Midbrain (tissue), 1 donor: ENCODE measurements at regions not wholly inside any gene's neighbourhood (a gene's known extent, or its start where the extent isn't known, plus 50 kb on each side); places are given as distances from the start of the nearest gene placed in this dataset.

ENCODE experiments used
- DNase-seq: peaks from one replicate; lab custom pipeline; 2025; lab: John Stamatoyannopoulos, UW

DNA sequence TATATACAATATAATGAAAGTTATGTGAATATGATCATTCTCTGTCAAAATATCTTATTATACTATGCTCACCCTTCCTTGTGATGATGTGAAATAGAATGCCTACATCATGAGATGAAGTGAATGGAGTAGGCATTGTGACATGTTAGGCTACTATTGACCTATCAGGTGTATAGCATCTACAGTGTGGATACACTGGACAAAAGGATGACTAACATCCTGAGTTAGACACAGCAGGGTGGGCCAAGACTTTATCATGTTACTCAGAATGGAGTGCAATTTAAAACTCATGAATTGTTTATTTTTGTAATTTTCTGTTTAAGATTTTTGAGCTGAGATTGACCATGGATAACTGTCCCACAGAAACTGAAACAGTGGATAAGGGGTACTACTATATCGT, 53.4 kb upstream of the NAV3 start:
- no peak for DNase-seq

DNA sequence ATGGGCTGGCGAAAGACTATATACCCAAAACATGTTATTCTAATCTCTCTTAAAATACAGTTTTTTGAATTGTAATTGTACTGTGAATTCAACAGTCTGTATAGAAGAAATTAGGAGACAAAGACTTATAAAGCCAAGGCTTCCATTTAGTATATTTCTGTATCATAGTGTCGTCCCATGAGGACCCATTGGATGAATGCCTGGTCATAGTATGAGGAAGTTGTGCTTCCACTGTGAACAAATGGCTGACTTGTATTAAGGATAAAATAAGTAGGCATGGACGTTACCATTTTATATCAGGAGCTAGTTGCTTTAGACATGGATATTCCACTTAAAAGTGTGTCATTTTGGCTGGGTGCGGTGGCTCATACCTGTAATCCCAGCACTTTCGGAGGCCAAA, 55.9 kb upstream of the NAV3 start:
- no peak for DNase-seq

DNA sequence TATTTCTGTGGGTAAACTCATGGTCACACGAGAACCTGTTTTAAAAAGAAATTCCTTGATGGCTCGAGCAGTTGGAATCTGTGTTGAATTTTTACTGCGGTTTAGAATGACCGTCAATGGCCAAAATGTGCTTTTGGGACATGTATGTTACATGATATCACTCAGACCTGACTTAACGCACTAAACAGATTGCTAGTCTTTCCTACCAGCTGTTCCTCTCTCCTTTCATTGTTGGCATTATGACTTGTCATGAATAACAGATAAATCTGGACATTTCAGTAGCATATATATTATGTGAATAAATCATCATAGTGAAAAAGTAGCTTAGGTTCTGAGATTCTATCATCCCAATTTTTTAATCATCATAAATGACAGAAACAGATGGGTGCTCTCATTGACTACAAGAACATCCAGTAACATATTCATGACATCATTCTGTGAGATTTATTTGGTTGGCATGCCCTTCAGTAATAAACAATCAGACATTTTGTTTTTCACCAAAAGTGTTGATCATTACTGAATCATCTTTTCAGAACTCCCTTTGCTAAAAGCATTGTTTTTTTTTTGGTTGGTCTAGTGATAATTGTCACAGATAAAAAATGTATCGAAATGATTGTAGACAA, 57.9 kb upstream of the NAV3 start:
- DNase-seq: no peak

DNA sequence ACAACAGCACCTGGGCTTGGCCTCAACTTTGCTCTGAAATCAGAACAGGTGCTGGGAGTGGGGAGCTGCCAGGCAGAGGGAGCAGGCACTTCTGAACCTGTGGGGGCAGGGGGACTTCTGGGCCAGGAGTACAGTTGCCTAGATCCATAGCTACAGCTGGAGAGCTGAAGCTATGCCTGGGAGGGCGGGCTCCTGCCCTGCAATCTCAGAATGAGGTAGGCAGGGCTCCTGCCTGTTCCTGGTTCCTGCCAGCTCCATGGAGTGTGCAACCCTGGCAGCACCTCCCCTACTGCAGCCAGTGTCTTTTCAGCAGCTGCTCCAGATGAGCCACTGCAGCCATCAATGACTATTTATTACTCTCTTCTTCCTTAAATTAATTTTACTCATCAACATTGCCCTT, 62.1 kb upstream of the NAV3 start:
- no peak for DNase-seq

DNA sequence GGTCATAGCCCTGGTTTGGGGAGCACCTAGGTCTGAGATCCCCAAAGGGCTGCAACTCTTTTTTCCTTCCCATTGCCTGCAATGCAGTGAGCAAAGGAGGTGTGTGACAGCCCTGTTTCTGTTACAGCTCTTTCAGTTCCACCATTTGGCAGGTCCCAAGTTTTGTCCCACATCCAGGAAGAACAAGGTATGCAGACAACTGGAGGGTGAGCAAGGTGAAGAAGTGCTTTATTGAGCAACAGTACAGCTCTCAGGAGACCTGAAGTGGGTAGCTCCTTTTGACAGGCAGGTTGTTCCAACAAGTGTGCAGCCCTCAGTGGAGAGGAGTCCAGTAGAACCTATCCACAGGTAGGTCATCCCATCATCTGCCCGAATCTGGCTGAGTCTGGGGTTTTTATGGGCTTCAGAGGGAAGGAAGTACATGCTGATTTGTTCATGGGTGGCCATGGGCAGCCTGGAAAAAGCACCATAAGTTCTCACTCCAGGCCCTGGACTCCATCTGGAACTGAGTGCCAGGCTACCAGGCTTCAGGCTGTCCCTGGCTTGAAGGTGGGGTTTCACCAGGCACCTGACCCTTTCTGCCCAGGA, 62.8 kb upstream of the NAV3 start:
- DNase-seq: no peak

DNA sequence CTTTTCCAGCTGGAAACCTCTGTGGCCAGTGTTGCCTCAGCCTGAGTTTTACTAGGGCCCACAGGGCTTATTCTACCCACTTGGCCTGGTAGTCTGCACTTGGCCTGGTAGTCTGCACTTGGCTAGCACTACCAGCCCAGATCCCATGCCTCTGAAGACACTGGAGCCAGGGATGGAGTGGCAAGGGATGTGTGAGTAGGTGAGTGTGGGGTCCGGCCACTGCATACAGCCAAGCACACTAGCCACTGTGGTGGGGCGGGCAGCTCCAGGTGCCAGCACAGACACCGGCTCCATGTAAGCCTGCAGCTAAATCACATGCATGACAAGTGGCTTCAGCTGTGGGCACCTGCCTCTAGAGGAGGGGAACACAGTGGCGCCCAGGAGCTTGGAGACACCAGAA, 63.4 kb upstream of the NAV3 start:
- DNase-seq: no peak

DNA sequence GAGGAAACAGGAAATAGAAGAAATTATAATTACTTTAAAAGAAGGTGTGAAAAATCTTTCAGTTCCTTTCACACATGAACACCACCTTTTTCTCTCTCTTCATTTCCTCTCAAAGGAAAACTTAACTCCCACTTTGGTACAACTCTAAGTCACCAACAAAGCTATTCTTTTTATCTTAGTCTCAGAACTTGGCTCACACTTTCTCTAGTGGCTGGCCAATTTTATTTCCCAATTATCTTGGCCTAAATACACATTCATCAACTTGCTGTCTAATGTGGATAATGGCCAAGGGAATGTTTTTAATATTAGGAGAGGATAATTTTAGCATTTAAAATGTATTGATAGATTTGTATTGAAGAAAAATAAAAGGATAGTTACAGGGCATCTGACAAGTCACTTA, 64.5 kb upstream of the NAV3 start:
- peak; percentile 24 for DNase-seq

DNA sequence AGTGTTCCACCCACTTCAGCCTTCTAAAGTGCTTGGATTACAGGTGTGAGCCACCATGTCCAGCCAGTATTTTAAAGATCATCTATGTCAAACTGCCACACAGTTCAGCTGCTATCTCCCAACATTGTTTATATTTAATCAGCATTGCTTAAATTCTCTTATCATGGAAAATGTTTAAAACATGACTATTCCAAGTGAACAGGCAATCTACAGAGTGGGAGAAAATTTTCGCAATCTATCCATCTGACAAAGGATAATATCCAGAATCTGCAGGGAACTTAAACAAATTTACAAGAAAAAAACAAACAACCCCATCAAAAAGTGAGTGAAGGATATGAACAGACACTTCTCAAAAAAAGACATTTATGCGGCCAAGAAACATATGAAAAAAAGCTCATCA, 69.4 kb upstream of the NAV3 start:
- no peak for DNase-seq

DNA sequence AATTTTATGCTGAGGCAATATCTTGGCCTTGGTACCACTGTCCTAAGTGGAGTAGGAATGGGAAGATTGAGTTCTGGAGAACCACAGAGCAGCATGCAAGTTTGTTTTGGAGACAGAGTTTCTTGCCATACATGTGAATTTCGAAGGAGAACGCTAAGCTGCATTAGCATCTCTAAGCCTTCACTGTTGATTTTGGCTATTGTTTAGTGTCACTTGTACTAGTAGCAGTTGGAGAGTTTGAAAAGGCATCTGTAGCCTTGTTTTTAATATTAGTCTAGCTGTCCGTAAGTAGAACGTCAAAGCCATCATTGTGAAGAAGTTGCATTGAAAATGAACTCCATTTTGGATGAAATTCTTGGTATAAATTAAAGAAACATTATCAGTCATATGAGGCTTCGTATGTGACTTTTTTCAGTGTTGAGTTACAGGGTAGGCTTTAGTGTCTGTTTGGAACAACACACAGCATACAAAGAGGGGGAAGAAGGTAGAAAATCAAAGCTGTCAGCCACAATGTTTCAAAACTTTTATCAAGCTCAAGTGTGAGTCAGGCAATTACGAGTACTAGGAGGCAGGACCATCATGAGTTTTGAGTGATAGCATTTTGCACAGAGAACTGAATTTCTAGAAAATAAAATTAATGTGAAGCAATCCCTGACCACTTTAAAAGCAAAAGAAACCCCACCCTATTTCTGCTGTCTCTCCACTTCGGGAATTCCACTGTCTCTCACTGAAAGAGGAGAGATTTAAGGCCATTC, 70.2 kb upstream of the NAV3 start:
- no peak for DNase-seq

DNA sequence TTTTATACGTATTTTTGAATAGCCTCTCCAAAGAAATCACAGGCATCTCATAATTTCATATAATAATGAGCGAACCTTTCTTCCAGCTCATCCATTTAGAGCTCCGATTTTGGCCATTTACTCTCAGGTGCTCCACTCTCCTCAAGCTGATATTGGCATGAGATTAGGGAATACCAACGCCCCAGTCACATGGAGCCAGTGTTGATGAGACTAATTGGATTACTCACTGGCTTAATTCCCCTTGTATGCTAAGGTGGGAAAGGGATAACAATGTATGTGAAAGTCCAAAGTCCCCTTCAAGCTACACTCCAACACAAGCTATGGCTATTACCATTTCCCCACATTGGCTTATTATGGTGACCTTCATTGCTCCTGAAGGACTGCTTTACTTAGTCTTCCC, 76.6 kb upstream of the NAV3 start:
- DNase-seq: no peak

DNA sequence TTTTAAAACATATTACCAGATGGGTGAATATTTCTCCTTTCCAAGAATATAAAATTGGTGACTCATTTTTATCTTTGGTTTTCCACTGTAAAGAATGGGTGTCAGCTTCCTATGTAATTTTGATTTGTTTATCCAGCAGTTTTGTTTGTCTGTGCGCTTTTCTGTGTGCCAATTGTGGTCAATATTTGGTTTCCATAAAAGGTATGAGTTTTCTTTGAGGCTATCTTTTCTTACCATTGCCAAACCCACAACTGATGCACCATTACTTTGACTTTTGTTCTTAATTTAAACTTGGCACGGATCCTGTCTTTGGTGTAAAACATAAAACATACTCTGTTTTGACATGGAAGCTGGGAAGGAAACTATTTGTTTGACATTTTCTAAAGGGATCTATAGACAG, 78.8 kb upstream of the NAV3 start:
- DNase-seq: no peak

DNA sequence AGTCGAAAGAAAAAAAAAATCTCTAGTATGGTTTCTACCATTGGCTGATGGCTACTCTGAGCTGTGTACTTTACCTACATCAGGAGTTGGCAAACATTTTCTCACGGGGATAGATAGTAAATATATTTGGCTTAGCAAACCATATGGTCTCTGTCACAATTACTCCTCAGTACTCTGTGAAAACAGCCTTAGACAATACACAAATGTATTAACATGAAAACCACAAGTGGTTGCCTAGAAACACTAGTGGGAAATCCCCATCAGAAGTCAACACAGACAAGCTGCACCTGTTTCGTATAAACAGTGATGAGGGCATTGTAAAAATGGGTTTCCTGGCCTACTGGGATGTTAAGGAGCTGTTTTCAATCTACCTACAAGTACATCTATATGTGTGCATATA, 84.6 kb upstream of the NAV3 start:
- DNase-seq: no peak

DNA sequence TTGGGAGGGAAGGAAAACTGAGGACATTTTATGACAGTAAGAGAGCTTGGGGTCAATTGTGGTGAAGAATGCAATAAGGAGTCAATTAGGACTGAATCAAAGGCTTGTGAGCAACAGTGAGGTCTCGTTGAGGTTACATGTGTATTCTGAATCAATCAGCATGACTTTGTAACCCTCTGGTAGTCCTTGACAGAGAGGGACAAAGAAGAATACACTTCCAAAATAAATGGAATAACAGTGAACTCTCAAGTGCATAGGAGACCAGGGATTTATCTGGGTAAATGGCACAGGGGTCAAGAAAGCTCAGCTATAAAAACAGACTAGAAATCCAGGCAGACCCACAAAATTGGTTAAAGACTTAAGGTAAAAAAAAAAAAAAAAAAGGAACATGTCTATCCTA, 85.1 kb upstream of the NAV3 start:
- DNase-seq: no peak

DNA sequence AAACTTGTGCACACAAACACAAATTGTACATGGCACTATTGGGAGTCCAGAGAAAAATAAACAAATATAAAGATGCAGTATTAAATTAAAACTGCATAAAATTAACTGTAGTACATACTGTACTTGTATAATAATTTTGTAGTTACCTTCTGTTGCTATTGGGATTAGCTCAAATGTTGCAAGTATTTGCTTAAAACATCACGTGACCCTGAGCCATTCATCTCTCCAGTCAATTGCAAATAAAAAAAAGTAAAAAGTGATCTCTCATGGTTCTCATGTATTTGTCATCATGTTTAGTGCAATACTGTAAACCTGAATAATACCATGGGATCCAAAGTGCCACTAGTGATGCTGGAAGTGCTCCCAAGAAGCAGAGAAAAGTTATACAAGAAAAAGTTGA, 88.1 kb upstream of the NAV3 start:
- no peak for DNase-seq

DNA sequence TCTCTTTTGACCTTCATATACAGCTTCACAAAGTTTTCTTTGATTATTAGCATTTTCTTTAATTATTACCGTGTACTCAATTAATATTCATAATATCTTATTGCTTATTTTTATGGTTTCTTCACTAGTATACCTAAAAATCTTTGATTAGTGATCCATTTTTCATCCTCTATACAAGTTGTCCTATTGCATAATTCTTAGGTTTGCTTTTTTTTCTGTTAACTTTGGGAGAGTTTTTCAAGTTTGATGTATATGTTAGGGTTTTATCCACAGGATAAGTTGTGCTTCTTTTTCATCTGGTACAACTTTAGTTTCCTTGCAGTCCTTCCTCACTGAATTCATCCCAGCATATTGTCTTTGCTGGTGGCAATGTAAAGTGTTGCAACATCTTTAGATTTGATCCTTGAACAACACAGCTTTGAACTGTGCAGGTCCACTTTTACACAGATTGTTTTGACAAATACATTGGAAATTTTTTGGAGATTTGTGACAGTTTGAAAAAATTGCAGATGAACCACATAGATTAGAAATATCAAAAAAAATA, 88.6 kb upstream of the NAV3 start:
- DNase-seq: no peak

DNA sequence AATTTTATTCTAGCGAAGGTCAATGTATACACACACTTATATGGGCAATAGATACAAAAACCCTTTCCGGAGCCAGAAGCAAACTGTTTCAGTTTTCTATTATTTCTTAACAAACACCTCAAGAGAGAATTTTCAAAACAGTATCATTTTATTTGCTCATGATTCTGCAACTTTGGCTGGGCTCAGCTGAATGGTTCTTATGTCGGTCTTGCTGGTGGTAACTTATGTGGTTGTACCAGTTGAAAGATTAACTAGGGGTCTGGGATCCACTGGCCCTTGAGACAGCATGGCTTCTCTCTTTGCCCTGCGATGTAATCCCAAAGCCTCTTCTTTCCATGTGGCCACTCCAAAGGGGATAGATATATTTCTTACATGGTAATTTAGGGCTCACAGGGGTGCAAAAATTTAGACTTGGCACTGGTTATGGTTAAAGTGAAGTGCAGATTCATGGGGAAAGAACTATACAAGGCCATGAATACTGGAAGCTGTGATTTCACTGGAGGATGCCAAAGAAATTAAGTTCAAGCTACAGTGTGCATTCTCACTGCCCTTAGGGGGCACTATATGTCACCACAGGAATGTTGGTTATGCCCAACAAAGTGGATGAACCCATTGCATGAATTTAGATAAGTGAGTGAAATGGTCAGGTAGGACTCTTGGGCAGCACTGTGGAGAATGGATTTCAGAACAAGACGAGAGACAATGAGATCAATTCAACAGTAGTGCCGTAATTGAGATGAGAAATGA, 94.3 kb upstream of the NAV3 start:
- no peak for DNase-seq

DNA sequence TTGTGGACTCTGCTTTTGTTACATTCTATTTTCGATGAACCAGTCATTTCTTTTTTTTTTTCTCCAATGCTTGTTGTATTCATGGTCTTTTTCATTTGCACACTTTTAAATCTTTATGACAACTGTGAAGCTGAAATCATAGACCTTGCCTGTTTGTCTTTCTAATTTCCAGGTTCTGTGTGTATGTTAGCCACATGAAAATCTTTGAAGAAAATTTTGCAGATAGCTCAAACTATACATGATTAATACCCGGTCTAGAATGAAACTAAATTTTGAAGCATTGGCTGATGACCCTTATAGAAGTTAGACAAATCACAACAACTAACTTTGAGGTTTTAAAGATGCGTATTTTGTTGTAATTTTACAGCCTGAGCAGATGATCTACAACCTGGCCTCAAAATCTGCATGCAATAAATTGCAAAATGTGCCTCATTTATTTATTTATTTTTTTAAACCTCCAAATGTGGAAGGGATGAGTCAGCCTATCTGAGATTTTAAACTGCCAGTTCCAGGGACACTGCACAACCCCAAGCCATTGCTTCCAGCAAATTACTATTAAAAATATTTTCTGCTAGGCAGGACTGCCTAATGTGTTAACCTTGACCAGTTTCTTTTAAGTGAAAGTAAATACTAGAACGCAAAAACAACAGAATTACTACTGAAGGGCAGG, 96.3 kb upstream of the NAV3 start:
- no peak for DNase-seq

DNA sequence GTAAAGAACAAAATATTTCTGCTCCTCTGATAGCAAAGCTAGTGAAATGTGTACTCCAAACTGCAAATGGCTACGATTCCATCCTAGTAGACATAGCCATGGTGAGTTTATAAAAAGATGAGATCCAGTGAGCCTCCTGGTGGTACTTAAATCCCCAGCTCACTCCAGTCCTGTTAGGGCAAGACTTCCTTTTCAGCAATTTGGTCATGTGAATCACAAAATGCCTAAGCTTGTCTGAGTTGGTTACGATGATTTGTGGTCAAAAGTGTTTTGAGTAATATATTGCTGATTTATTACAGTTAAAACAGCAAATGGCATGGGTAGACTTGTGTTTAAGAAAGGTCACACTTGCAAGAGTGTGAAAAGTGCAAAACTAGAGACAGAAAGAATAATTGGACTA, 102.7 kb upstream of the NAV3 start:
- DNase-seq: no peak

DNA sequence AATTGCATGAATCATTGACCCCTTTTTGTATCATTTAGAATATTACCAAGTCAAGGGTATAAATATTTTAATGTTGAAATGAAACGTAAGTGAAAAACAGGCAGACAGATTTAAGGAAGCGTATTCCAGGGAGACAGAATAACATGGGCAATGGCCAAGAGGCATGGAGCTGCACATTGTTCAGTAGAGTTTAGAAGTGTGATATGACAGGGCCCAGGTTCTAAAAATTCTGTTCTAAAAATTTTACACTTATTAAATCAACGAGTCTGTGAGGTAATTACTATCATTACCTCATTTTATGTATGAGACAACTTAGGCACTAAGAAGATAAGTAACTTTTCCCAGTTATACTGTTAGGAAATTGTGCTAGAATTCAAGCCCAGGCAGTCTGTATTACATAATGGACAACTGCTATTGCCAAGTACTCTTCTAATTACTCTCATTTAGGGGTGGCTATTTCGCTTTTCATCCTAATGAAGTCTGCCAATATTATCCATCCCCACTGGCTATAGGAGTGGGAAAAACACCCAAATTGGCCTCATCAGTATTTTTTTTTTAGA, 103.2 kb upstream of the NAV3 start:
- DNase-seq: no peak

DNA sequence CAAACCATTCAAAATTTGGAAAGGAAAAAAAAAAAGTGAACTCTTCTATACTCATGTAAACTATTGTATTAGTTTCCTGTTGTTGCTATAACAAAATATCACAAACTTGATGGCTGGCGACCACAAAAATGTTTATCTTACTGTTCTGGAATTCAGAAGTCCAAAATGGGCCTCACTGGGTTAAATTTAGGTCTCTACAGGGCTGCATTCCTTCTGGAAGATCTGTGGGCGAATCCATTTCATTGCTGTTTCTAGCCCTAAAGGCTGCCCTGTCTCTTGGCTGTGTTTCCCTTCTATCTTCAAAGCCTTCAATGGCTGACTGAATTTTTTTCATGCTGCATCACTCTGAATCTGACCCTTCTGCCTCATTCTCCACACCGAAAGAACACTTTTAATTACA, 105.1 kb upstream of the NAV3 start:
- no peak for DNase-seq

DNA sequence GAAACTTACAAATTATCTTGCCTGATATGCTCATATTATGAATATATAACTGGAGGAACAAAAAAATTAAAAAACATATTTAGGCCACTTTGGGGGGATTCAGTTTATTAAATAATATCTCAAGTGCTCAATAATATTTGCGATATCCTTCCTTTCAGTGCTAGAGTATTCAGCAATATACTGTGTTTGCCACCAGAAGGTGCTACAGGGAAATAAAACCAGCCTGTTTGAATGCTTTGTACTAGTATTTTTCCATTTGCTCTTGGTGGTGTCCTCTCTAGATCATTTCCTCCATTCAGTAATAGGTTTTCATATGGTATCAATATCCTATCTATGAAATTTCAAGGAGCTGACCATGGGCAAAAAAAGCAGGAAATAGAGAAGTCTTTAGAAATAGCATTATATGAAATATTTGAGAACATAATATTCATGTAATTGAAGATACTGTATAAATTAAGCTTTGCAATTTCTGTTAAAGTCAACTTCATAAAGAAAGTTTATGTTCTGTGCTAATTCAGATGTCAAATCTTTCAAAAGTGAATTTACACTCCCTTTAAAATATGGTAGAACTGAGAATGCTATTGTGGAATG, 106.2 kb upstream of the NAV3 start:
- DNase-seq: peak; percentile 33
